Endodermal cell (in vitro differentiated cells): ENCODE measurements at regions not wholly inside any gene's neighbourhood (a gene's known extent, or its start where the extent isn't known, plus 50 kb on each side); places are given as distances from the start of the nearest gene placed in this dataset.

Source experiments
- DNase-seq: peaks from one replicate; pipeline ENCODE4 v3.0.0-alpha.2; 2017
- H3K27ac ChIP-seq: 2 replicates; pipeline ENCODE4 v1.5.1; 2013; ENCODE audit warnings: mild to moderate bottlenecking, low read depth, low read length, moderate library complexity
- H3K27me3 ChIP-seq: 2 replicates; pipeline ENCODE4 v1.6.1; 2013; ENCODE audit warnings: mild to moderate bottlenecking, low read length, moderate library complexity; ENCODE audit not compliant: insufficient read depth, control insufficient read depth, poor library complexity, severe bottlenecking
- H3K36me3 ChIP-seq: 2 replicates; pipeline ENCODE4 v1.7.0; 2013; ENCODE audit warnings: mild to moderate bottlenecking, low read length, moderate library complexity; ENCODE audit not compliant: control insufficient read depth, insufficient read depth
- H3K4me1 ChIP-seq: one replicate; pipeline ENCODE4 v1.7.0; 2013; ENCODE audit warnings: low read length; ENCODE audit not compliant: control insufficient read depth, insufficient read depth
- H3K4me3 ChIP-seq: 2 replicates; pipeline ENCODE4 v1.5.1; 2013; ENCODE audit warnings: mild to moderate bottlenecking, low read length, moderate library complexity
- H3K9ac ChIP-seq: 2 replicates; pipeline ENCODE4 v1.6.1; 2013; ENCODE audit warnings: mild to moderate bottlenecking, low read length, moderate library complexity; ENCODE audit not compliant: poor library complexity, severe bottlenecking; ENCODE audit errors: extremely low read depth
- H3K9me3 ChIP-seq: 2 replicates; pipeline ENCODE4 v1.6.1; 2013; ENCODE audit warnings: mild to moderate bottlenecking, low read length, moderate library complexity; ENCODE audit not compliant: control insufficient read depth
- H3K27ac Mint-ChIP-seq: 2 replicates; pipeline ENCODE4 v1.8.0; 2020; ENCODE audit warnings: mixed read lengths
- H3K27me3 Mint-ChIP-seq: 2 replicates; pipeline ENCODE4 v1.8.0; 2021; ENCODE audit warnings: mild to moderate bottlenecking, mixed read lengths; ENCODE audit not compliant: insufficient read depth
- H3K36me3 Mint-ChIP-seq: 2 replicates; pipeline ENCODE4 v1.8.0; 2020; ENCODE audit warnings: low read depth, mixed read lengths
- H3K4me1 Mint-ChIP-seq: 2 replicates; pipeline ENCODE4 v1.8.0; 2020; ENCODE audit warnings: mixed read lengths
- H3K4me3 Mint-ChIP-seq: 2 replicates; pipeline ENCODE4 v1.8.0; 2020; ENCODE audit warnings: mild to moderate bottlenecking, moderate library complexity, mixed read lengths
- H3K9me3 Mint-ChIP-seq: 2 replicates; pipeline ENCODE4 v1.8.0; 2020; ENCODE audit warnings: mild to moderate bottlenecking, mixed read lengths
- WGBS, 2 experiments: methylation state at CpG; one replicate each; pipeline versions ENCODE4 v1.1.5 to v1.1.7; 2013; ENCODE audit warnings: missing lambda C conversion rate in 2 of 2, mixed read lengths in 1 of 2; ENCODE audit not compliant: insufficient coverage in 1 of 2, insufficient read length in 1 of 2; 5-methylcytosine and 5-hydroxymethylcytosine counted together
- TF ChIP-seq, protein P1 (sequence below): fragments of 200-600 bp; sonication (generic); conservative IDR thresholded peaks from 2 replicates; pipeline ENCODE4 v1.5.0; 2021; ENCODE audit warnings: antibody characterized with exemption, mild to moderate bottlenecking

DNA sequence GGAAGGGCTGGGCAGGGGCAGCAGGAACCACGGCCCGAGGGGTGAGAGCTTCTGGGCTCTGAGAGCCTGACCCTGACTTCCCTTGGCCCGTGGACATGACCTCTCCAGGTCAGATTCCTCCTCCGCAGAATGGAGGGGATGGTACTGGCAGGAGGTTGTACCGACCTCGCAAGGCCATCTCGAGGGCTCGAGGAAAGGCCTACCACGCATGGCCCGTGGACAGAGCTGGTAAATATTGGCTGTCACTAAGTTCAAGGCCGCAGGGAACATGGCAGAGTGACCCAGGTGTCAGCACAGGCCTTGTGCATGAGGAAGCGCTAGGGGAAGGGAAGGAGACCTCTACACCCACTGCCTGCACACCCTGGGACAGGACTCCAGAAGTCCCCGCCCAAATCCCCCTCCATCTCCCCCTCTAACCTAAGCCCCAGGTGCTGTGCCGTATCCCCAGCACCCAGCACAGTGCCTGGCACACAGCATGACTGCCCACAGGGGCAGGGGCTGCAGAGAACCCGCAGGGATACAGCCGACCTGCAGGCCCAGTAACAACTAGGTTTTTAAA is 54.9 kb upstream of the PPP2R5C start:
- Histone ChIP-seq H3K27ac (no peak overlapping the region), H3K4me1 (peaks cover 2% of the 10 kb centered on the region), H3K27me3 (peaks cover 11% of the 10 kb centered on the region), H3K9ac (no peak overlapping the region), H3K9me3 (peaks cover 13% of the 10 kb centered on the region), H3K4me3 (no peak overlapping the region), H3K36me3 (no peaks in the 10 kb centered on the region)
- WGBS, 2 experiments = 92 to 97% methylated on average over 12 to 16 of the region's 16 CpGs
- Mint-ChIP-seq H3K27me3 (peaks cover 41% of the 10 kb centered on the region), H3K4me3 (no peak overlapping the region), H3K4me1 (peaks cover 7% of the 10 kb centered on the region), H3K27ac (no peak overlapping the region), H3K36me3 (no peaks in the 10 kb centered on the region), H3K9me3 (peaks cover 14% of the 10 kb centered on the region)
- TF ChIP-seq, protein P1, sequence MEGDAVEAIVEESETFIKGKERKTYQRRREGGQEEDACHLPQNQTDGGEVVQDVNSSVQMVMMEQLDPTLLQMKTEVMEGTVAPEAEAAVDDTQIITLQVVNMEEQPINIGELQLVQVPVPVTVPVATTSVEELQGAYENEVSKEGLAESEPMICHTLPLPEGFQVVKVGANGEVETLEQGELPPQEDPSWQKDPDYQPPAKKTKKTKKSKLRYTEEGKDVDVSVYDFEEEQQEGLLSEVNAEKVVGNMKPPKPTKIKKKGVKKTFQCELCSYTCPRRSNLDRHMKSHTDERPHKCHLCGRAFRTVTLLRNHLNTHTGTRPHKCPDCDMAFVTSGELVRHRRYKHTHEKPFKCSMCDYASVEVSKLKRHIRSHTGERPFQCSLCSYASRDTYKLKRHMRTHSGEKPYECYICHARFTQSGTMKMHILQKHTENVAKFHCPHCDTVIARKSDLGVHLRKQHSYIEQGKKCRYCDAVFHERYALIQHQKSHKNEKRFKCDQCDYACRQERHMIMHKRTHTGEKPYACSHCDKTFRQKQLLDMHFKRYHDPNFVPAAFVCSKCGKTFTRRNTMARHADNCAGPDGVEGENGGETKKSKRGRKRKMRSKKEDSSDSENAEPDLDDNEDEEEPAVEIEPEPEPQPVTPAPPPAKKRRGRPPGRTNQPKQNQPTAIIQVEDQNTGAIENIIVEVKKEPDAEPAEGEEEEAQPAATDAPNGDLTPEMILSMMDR = no peak
- DNase-seq = peak; percentile 56

DNA sequence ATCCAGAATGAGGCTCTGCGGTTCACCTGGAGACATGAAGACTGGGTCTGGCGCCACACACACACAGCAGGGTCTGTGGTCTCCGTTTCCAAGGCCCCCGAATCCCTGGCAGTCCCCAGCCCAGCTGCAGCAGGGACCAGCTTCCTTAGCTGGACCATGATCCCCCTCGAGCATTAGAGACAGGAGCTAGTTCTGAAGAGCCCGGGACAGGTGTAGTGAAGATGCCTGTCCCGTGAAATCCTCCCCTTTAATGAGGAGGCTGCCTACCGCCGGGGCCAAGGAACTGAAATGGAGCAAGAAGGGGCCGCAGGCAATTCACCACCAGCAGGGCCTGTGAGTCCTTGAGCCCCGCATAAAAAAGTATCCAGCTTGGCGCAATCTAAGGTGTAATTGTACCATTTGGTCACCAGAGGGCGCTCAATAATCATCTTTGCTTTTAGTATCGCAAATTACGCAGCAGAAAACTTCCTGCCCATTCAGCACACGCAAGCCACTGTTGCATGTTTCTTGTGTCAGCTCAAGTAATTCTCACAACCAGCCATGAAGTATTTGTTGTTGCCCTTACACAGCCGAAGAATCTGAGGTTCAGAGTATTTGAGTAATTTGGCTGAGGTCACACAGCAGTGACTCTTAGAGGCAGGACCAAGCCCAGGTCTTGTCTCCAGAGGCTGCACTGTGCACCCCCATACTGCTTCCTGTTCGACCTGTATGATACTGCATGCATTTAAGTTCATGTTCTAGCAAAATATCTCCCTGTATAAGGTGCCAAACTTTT is 54.3 kb upstream of the PPP2R5C start:
- WGBS, 2 experiments = 37% methylated on average over 17 to 18 of the region's 18 CpGs
- H3K9me3 Mint-ChIP-seq = peaks cover 14% of the 10 kb centered on the region
- Histone ChIP-seq H3K4me1 (peaks cover 2% of the 10 kb centered on the region), H3K27ac (no peak overlapping the region), H3K4me3 (no peak overlapping the region), H3K27me3 (peaks cover 11% of the 10 kb centered on the region), H3K36me3 (no peaks in the 10 kb centered on the region), H3K9me3 (peaks cover 13% of the 10 kb centered on the region), H3K9ac (no peak overlapping the region)
- no peak overlapping the region for H3K27ac Mint-ChIP-seq
- TF ChIP-seq, protein P1 = peak; percentile 92
- peaks cover 7% of the 10 kb centered on the region for H3K4me1 Mint-ChIP-seq
- peak; percentile 85 for DNase-seq
- peaks cover 35% of the 10 kb centered on the region for H3K27me3 Mint-ChIP-seq
- no peaks in the 10 kb centered on the region for H3K36me3 Mint-ChIP-seq
- H3K4me3 Mint-ChIP-seq = no peak overlapping the region

DNA sequence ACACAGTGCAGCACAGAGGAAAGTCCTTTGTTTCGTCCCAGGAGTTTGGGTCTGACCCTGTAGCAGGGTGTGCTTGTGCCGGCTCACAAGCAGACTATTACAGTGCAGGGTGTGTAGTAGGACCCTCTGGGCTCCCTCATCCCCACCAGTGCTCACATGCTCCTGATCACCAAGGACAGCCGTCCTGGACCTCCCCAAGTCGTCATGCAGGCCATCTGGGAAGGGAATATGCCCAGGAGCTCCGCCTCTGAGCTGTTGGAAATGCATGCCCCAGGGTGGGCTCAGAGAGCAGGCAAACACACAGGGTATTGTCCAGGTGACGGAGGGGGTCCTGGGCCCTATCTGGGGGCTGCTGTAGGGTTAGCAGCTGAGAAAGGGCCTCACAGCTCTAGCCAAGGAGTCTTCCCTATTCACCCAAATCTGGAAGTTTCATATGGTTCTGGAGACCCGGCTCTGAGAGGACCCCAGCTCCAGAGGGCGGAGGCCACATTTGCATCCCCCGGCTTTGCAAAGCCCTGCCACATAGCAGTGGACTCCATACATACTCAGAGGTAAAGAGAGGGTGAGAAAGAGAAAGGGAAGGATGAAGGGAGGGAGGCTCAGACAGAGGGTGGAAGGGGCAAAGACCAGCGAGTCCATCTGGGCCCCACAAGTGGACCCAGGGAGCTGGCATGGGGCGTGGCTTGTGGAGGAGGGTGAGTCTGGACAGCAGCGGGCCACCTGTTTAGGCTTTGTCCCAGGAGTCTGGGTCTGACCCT is 53.5 kb upstream of the PPP2R5C start:
- Mint-ChIP-seq H3K4me1 (peaks cover 7% of the 10 kb centered on the region), H3K36me3 (no peaks in the 10 kb centered on the region), H3K9me3 (peaks cover 14% of the 10 kb centered on the region), H3K27me3 (peaks cover 29% of the 10 kb centered on the region), H3K4me3 (no peak overlapping the region), H3K27ac (no peak overlapping the region)
- Histone ChIP-seq H3K4me1 (peaks cover 2% of the 10 kb centered on the region), H3K4me3 (no peak overlapping the region), H3K36me3 (no peaks in the 10 kb centered on the region), H3K9me3 (peaks cover 13% of the 10 kb centered on the region), H3K27ac (no peak overlapping the region), H3K9ac (no peak overlapping the region), H3K27me3 (peaks cover 11% of the 10 kb centered on the region)
- peak; percentile 65 for DNase-seq
- TF ChIP-seq, protein P1 = no peak
- 77 to 100% methylated on average over 4 to 12 of the region's 12 CpGs for WGBS, 2 experiments
